ENCODE measurements at regions not wholly inside any gene's neighbourhood (a gene's known extent, or its start where the extent isn't known, plus 50 kb on each side); places are given as distances from the start of the nearest gene placed in this dataset.

DNA sequence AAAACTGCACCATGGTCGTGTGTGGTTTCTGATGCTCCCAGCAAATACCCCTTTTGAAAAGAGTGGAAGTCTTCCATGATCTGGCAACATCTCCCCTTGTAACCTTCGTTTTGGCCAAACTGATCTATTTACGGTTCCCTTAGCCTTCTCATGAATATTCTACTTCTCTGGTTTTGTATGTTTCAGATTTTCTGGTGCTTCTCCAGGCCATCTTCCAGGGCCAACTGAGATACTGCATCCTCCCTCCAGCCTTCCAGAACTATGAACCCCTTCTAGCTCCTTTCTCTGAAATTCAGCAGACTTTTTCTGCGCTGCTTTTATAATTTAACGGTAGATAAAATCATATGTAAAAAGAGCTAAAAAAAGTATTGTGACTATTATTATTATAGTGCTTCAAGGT is 97.7 kb downstream of the XCL2 start:
- no peak for DNase-seq (ENCODE audit: low spot score in 2 of 2)
- Histone ChIP-seq H3K27me3 (no peaks in the 10 kb centered on the region), H3K27ac (no peak overlapping the region), H3K4me3 (no peak overlapping the region), H3K4me1 (no peaks in the 10 kb centered on the region), H3K36me3 (no peaks in the 10 kb centered on the region), H3K9me3 (no peaks in the 10 kb centered on the region)
- TF ChIP-seq POLR2AphosphoS5 (IDR thresholded peaks at IDR 0.05) (no peak), POLR2A (IDR thresholded peaks at IDR 0.05) (no peak)
- TF ChIP-seq, protein P1, sequence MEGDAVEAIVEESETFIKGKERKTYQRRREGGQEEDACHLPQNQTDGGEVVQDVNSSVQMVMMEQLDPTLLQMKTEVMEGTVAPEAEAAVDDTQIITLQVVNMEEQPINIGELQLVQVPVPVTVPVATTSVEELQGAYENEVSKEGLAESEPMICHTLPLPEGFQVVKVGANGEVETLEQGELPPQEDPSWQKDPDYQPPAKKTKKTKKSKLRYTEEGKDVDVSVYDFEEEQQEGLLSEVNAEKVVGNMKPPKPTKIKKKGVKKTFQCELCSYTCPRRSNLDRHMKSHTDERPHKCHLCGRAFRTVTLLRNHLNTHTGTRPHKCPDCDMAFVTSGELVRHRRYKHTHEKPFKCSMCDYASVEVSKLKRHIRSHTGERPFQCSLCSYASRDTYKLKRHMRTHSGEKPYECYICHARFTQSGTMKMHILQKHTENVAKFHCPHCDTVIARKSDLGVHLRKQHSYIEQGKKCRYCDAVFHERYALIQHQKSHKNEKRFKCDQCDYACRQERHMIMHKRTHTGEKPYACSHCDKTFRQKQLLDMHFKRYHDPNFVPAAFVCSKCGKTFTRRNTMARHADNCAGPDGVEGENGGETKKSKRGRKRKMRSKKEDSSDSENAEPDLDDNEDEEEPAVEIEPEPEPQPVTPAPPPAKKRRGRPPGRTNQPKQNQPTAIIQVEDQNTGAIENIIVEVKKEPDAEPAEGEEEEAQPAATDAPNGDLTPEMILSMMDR (IDR thresholded peaks at IDR 0.05), result no peak
- intact Hi-C loops (cut with DNase I; ENCODE audit: low total_unique reads), result no loop called here

DNA sequence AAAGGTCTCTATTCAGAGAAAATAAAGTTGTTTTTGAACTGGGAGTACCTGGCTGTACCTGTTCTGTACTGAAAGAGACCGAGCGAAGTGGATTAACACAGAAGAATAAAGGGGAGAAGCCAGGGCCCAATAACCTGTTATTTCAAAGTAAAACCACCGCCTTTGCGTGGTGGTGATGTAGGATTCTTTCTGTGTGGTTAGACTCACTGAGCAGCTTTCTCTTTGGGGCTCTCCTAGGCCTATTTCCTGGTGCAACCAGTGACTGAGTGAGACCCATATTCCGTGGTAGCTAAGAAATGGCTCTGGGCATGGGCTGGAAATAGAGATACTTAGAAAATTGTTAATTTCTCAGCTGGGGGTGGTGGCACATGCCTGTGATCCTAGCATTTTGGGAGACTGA is 99.9 kb downstream of the XCL2 start:
- no peak for DNase-seq (ENCODE audit: low spot score in 2 of 2)
- intact Hi-C loops (cut with DNase I; ENCODE audit: low total_unique reads), result no loop called here
- TF ChIP-seq POLR2AphosphoS5 (IDR thresholded peaks at IDR 0.05), result no peak
- TF ChIP-seq, protein P1 (IDR thresholded peaks at IDR 0.05), result no peak
- TF ChIP-seq POLR2A (IDR thresholded peaks at IDR 0.05), result no peak
- no peaks in the 10 kb centered on the region for H3K9me3 ChIP-seq
- H3K36me3 ChIP-seq, result no peaks in the 10 kb centered on the region
- H3K27ac ChIP-seq, result no peak overlapping the region
- H3K4me1 ChIP-seq, result no peaks in the 10 kb centered on the region
- H3K4me3 ChIP-seq, result no peak overlapping the region
- H3K27me3 ChIP-seq, result no peaks in the 10 kb centered on the region

DNA sequence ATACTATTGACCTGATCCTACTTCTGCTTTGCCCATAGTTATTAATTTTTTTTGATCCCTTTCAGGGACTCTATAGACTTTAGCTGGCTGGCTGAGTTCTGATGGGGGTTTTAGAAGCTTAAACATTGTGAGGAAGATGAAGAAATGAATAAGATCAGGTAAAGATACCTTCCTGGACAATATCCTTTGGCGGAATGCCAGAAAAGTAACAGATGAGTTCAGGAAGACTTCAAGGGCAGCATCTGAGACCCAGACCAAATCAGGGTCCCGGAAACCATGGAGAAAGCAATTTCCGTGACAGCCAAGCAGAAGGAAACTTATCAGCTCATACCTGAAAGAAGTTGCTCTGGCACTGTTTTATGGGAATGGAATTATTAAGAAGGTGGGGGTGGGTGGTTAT is 100.4 kb downstream of the XCL2 start:
- H3K4me3 ChIP-seq, result no peak overlapping the region
- DNase-seq (ENCODE audit: low spot score in 2 of 2), result no peak
- no peaks in the 10 kb centered on the region for H3K36me3 ChIP-seq
- H3K9me3 ChIP-seq, result no peaks in the 10 kb centered on the region
- intact Hi-C loops (cut with DNase I; ENCODE audit: low total_unique reads), result no loop called here
- TF ChIP-seq POLR2AphosphoS5 (IDR thresholded peaks at IDR 0.05), result no peak
- no peak for TF ChIP-seq POLR2A (IDR thresholded peaks at IDR 0.05)
- TF ChIP-seq, protein P1 (IDR thresholded peaks at IDR 0.05), result no peak
- H3K27ac ChIP-seq, result no peak overlapping the region
- H3K4me1 ChIP-seq, result no peaks in the 10 kb centered on the region
- H3K27me3 ChIP-seq, result no peaks in the 10 kb centered on the region

DNA sequence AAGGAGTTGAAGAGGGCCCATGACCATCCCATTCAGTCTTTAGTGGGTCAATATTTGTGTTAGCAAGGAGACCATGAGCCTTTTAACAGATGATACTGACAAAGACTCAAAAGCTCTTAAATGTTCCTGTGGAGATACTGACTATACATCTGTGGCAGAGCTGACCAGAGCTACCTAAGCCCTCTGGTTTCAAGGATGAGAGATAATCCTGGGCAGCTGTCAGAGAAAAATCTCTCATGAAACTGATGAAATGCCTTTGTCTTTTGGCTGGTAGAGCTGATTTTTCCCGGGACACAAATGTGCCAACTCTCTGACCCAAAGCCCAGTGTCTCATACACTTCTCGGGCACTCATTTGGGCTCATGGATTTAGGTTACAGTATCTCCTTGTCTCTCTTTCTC is 100.9 kb downstream of the XCL2 start:
- no peaks in the 10 kb centered on the region for H3K4me1 ChIP-seq
- TF ChIP-seq POLR2AphosphoS5 (IDR thresholded peaks at IDR 0.05), result no peak
- TF ChIP-seq POLR2A (IDR thresholded peaks at IDR 0.05), result no peak
- TF ChIP-seq, protein P1 (IDR thresholded peaks at IDR 0.05), result no peak
- no peak overlapping the region for H3K4me3 ChIP-seq
- no peaks in the 10 kb centered on the region for H3K9me3 ChIP-seq
- no peaks in the 10 kb centered on the region for H3K36me3 ChIP-seq
- no peak overlapping the region for H3K27ac ChIP-seq
- intact Hi-C loops (cut with DNase I; ENCODE audit: low total_unique reads), result no loop called here
- DNase-seq (ENCODE audit: low spot score in 2 of 2), result no peak
- H3K27me3 ChIP-seq, result no peaks in the 10 kb centered on the region

DNA sequence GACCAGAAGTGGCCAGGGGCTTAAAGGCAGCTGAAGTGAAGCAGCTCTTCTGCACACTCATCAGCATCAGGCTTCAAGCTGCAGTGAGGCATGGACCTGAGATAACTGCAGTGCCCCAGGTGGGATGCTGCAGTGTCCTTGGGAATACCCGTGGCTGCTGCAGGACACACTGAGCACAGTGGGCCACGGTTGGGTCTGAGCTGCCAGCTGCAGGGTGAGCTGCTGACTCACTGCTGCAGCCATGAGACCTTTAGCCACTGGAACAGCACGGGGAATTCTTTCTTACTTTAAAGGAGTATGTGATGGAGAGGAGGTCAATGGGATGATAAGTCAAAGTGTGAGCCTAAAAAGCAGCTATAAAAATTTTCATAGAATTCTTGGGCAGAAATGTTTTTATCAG is 102.1 kb downstream of the XCL2 start:
- H3K36me3 ChIP-seq, result no peaks in the 10 kb centered on the region
- no peak overlapping the region for H3K4me3 ChIP-seq
- intact Hi-C loops (cut with DNase I; ENCODE audit: low total_unique reads), result no loop called here
- no peaks in the 10 kb centered on the region for H3K27me3 ChIP-seq
- TF ChIP-seq, protein P1 (IDR thresholded peaks at IDR 0.05), result no peak
- TF ChIP-seq POLR2AphosphoS5 (IDR thresholded peaks at IDR 0.05), result no peak
- no peak for TF ChIP-seq POLR2A (IDR thresholded peaks at IDR 0.05)
- no peaks in the 10 kb centered on the region for H3K9me3 ChIP-seq
- no peak overlapping the region for H3K27ac ChIP-seq
- no peak for DNase-seq (ENCODE audit: low spot score in 2 of 2)
- H3K4me1 ChIP-seq, result no peaks in the 10 kb centered on the region
